ENCODE measurements at regions not wholly inside any gene's neighbourhood (a gene's known extent, or its start where the extent isn't known, plus 50 kb on each side); places are given as distances from the start of the nearest gene placed in this dataset.
"Not testable (repeated sequence)": the region's sequence is repeated elsewhere in the genome, so short reads cannot be mapped to it uniquely, and the experiment has no call there.

DNA sequence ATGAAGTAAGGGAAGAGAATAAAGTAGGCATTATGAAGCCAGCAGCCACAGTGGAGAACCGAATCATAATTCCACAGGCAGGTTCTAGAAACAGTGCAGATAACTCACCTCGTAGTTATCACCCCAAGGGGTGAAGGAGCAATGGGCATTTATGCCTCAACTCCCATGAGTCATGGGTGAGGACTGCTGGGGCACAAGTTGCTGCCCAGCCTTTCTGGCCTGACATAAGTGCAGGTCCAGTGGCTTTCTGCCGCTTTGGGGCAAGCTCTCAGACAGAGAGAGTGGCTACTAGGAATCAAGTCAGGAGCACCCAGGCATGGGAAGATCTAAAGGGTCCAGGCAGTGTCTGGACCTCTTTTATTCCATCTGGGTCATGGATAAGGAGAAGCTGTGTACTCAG is 149.8 kb downstream of the SUCLG1 start:
- H3K9me3 ChIP-seq (ENCODE audit: control insufficient read depth, insufficient read depth, low read length) = peaks cover 2% of the 10 kb centered on the region; the same call in 1 of the 2 replicates
- no peaks in the 10 kb centered on the region for H3K36me3 ChIP-seq (ENCODE audit: control insufficient read depth, insufficient read depth, low read length)
- H3K4me1 ChIP-seq (ENCODE audit: control insufficient read depth, insufficient read depth, low read length) = no peaks in the 10 kb centered on the region
- no peaks in the 10 kb centered on the region for H3K27me3 ChIP-seq (ENCODE audit: control insufficient read depth, insufficient read depth, low read length)
- WGBS (ENCODE audit: insufficient coverage, insufficient read length) = no CpG with 5 or more reads among the region's 3 CpGs
- H3K27ac ChIP-seq (ENCODE audit: low read length) = no peak overlapping the region
- H3K4me3 ChIP-seq (ENCODE audit: low read length) = no peak overlapping the region
- no peak for DNase-seq (ENCODE audit: low read depth, low spot score)

DNA sequence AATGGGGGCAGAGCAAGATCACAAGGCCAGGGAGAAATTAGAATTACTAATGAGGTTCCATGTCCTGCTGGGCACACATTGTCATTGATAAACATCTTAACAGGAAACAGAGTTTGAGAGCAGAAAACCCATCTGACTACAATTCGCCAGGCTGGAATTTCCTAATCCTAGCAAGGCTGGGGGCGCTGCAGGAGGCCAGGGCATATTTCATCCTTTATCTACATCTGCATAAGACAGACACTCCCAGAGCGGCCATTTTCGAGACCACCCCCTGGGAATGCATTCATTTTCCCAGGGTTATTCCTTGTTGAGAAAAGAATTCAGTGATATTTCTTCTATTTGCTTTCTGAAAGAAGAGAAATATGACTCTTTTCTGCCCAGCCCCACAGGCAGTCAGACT is 152.7 kb downstream of the SUCLG1 start:
- H3K27me3 ChIP-seq (ENCODE audit: control insufficient read depth, insufficient read depth, low read length) = no peaks in the 10 kb centered on the region; the same call in 1 of the 2 replicates
- H3K4me3 ChIP-seq (ENCODE audit: low read length) = no peak overlapping the region
- no peaks in the 10 kb centered on the region for H3K4me1 ChIP-seq (ENCODE audit: control insufficient read depth, insufficient read depth, low read length)
- WGBS (ENCODE audit: insufficient coverage, insufficient read length) = no CpG with 5 or more reads among the region's 4 CpGs
- DNase-seq (ENCODE audit: low read depth, low spot score) = no peak
- H3K9me3 ChIP-seq (ENCODE audit: control insufficient read depth, insufficient read depth, low read length) = peaks cover 2% of the 10 kb centered on the region; the same call in 1 of the 2 replicates
- H3K27ac ChIP-seq (ENCODE audit: low read length) = no peak overlapping the region
- H3K36me3 ChIP-seq (ENCODE audit: control insufficient read depth, insufficient read depth, low read length) = no peaks in the 10 kb centered on the region

DNA sequence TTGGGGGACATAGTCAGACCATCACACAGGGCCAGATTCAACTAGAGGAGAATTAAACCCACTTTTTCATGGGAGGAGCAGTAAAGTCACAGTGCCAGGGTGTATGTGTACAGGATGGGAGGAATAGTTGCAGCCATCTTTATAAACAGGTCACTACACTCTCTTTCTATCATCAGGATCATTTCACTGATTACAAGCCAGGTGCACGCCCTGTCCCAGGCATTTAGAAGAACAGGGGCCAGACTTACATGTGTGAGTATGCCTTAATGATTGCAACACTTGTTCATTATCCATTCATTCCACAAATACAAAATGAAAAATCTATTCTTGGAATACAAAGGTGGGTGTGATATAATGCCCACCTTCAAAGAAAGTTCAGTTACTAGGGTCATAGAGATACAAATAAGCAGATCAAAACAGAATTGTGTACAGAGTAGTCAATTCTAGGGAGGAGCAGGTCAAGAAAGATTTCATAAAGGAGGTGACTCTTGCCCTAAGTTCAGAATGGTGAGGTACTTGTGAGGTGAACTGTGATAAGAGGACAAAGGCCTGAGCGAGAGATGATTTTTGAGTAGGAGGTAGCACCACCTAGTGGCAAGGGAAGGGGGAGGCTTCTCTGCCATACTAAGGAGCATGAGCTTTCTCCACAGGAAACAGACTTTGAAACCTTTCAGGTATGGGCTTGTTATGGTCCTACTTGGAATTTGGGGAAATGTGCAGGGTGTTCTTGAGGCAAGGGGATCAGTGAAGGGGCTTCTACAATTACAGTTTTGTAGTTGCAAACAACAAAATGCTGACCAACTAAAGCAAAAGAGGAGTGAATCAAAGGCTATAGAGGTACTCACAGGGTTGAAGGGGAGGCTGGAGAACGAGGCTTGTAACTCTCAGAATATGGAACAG is 156.3 kb downstream of the SUCLG1 start:
- Histone ChIP-seq H3K36me3 (ENCODE audit: control insufficient read depth, insufficient read depth, low read length) (no peaks in the 10 kb centered on the region), H3K4me1 (ENCODE audit: control insufficient read depth, insufficient read depth, low read length) (no peaks in the 10 kb centered on the region), H3K27ac (ENCODE audit: low read length) (no peak overlapping the region), H3K27me3 (ENCODE audit: control insufficient read depth, insufficient read depth, low read length) (no peaks in the 10 kb centered on the region; the same call in 1 of the 2 replicates), H3K9me3 (ENCODE audit: control insufficient read depth, insufficient read depth, low read length) (peaks cover 2% of the 10 kb centered on the region; the same call in 1 of the 2 replicates), H3K4me3 (ENCODE audit: low read length) (no peak overlapping the region)
- DNase-seq (ENCODE audit: low read depth, low spot score) = peak; percentile 47
- WGBS (ENCODE audit: insufficient coverage, insufficient read length) = no CpG with 5 or more reads among the region's 3 CpGs

DNA sequence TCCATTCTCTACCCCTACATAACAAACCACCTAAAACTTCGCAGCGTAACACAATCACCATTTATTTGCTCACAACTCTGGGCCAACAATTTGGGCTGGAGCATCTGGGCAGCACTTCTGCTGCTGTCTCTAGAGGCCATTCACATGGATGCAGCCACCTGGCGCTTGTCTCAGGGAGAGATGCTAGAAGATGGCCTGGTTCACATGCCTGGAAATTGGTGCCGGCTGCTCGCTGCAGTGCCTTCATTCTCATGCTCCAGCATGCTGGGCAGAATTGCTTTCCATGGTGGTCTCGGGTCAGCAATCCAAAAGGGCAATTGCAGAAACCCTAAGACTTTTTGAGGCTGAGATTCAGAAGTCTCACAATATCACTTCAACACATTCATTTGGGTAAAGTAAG is 157.4 kb downstream of the SUCLG1 start:
- DNase-seq (ENCODE audit: low read depth, low spot score) = no peak
- H3K9me3 ChIP-seq (ENCODE audit: control insufficient read depth, insufficient read depth, low read length) = peaks cover 2% of the 10 kb centered on the region; the same call in 1 of the 2 replicates
- no peaks in the 10 kb centered on the region; the same call in 1 of the 2 replicates for H3K27me3 ChIP-seq (ENCODE audit: control insufficient read depth, insufficient read depth, low read length)
- no peak overlapping the region for H3K4me3 ChIP-seq (ENCODE audit: low read length)
- H3K27ac ChIP-seq (ENCODE audit: low read length) = no peak overlapping the region
- H3K4me1 ChIP-seq (ENCODE audit: control insufficient read depth, insufficient read depth, low read length) = no peaks in the 10 kb centered on the region
- 100% methylated on average over 2 of the region's 6 CpGs for WGBS (ENCODE audit: insufficient coverage, insufficient read length)
- H3K36me3 ChIP-seq (ENCODE audit: control insufficient read depth, insufficient read depth, low read length) = no peaks in the 10 kb centered on the region

DNA sequence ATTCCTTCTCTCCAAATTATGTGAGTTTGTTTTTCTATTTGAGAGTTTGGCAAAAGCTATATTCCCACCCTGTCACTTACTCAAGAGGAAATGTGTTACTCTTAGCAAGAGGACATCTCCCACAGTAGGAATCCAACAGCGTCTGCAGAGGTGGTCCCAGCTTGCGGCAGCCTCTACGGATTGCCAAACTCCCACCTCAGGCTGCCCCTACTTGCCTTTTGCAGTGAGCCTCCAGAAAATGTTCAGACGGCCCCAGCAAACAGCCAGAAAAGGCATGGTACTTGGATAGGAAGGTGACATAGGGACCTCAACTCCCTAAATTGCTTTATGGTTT is 158.4 kb downstream of the SUCLG1 start:
- no peak for DNase-seq (ENCODE audit: low read depth, low spot score)
- Histone ChIP-seq H3K27me3 (ENCODE audit: control insufficient read depth, insufficient read depth, low read length) (no peaks in the 10 kb centered on the region; the same call in 1 of the 2 replicates), H3K9me3 (ENCODE audit: control insufficient read depth, insufficient read depth, low read length) (no peaks in the 10 kb centered on the region; the same call in 1 of the 2 replicates), H3K27ac (ENCODE audit: low read length) (no peak overlapping the region), H3K36me3 (ENCODE audit: control insufficient read depth, insufficient read depth, low read length) (no peaks in the 10 kb centered on the region), H3K4me3 (ENCODE audit: low read length) (no peak overlapping the region), H3K4me1 (ENCODE audit: control insufficient read depth, insufficient read depth, low read length) (no peaks in the 10 kb centered on the region)
- no CpG with 5 or more reads among the region's 4 CpGs for WGBS (ENCODE audit: insufficient coverage, insufficient read length)

DNA sequence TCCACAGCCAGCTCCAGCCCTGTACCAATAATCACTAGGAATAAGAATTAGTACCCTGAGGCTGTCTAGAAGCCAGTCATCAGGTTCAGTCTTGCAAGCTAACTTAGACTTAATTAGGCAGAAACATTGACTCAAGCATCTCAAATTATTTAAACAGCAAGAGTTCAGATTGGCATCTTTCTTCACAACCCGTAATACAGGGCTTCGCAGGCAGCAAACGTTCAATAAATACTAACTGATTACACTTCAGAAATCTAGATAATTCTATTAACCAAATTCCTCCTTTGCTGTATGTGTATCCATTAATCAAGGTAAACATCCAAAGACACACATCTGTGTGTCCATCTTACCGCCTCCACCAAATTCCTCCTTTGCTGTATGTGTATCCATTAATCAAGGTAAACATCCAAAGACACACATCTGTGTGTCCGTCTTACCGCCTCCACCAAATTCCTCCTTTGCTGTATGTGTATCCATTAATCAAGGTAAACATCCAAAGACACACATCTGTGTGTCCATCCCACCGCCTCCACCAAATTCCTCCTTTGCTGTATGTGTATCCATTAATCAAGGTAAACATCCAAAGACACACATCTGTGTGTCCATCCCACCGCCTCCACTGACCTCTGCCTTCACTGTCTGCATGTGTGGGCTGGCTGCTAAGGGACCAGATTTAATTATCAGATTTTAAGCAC is 158.9 kb downstream of the SUCLG1 start:
- not testable (repeated sequence) for H3K4me3 ChIP-seq (ENCODE audit: low read length); H3K27me3 ChIP-seq (ENCODE audit: control insufficient read depth, insufficient read depth, low read length); DNase-seq (ENCODE audit: low read depth, low spot score); H3K4me1 ChIP-seq (ENCODE audit: control insufficient read depth, insufficient read depth, low read length); H3K9me3 ChIP-seq (ENCODE audit: control insufficient read depth, insufficient read depth, low read length); H3K27ac ChIP-seq (ENCODE audit: low read length); H3K36me3 ChIP-seq (ENCODE audit: control insufficient read depth, insufficient read depth, low read length)
- WGBS (ENCODE audit: insufficient coverage, insufficient read length) = no CpG with 5 or more reads among the region's 8 CpGs

DNA sequence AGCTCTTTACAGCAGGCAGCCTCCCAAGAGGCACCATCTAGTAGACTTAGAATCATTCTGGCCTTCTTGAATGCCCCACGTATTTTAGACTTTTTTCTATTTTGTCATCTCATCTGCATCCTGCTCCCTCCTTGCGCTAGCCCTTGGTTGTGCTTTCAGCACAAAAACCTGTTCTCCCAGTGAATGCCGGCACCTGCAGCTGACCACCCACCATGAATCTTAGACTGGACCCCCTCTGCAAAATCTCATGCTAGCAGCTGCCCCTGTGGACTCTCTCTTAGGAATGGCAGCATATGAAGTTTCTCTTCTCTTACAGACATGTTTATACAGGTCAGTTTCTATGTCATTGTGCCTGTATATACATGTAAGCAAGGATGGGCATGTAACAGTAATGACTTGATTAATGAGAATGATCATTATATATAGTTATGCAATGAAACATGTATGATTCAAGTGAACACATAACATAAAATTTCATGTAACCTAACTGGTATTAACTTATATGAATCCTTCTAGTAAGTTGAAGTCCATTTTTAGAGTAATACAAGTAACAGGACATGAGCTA is 159.8 kb downstream of the SUCLG1 start:
- DNase-seq (ENCODE audit: low read depth, low spot score) = no peak
- Histone ChIP-seq H3K36me3 (ENCODE audit: control insufficient read depth, insufficient read depth, low read length) (no peaks in the 10 kb centered on the region), H3K4me3 (ENCODE audit: low read length) (no peak overlapping the region), H3K4me1 (ENCODE audit: control insufficient read depth, insufficient read depth, low read length) (no peaks in the 10 kb centered on the region), H3K9me3 (ENCODE audit: control insufficient read depth, insufficient read depth, low read length) (no peaks in the 10 kb centered on the region), H3K27me3 (ENCODE audit: control insufficient read depth, insufficient read depth, low read length) (no peaks in the 10 kb centered on the region; the same call in 1 of the 2 replicates), H3K27ac (ENCODE audit: low read length) (no peak overlapping the region)
- WGBS (ENCODE audit: insufficient coverage, insufficient read length) = no CpG with 5 or more reads among the region's 3 CpGs

DNA sequence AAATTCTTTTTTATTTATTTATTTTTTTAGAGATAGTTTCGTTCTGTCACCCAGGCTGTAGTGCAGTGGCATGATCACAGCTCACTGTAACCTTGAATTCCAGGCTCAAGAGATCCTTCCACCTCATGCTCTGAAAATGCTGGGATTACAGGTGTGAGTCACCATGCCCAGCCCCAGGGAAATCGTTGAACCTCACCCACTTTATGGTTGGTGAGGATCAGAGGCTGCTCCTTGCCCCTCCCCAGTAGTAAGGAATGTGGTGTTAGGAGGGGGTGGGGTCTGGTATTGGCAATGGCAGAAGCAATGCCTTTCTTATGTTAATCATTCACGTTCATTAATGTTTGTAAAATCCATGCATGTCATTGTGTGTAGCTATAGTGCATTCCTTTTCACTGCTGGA is 161.9 kb downstream of the SUCLG1 start:
- no CpG with 5 or more reads among the region's 3 CpGs for WGBS (ENCODE audit: insufficient coverage, insufficient read length)
- H3K4me1 ChIP-seq (ENCODE audit: control insufficient read depth, insufficient read depth, low read length) = no peaks in the 10 kb centered on the region
- H3K27ac ChIP-seq (ENCODE audit: low read length) = no peak overlapping the region
- H3K9me3 ChIP-seq (ENCODE audit: control insufficient read depth, insufficient read depth, low read length) = no peaks in the 10 kb centered on the region
- no peaks in the 10 kb centered on the region for H3K36me3 ChIP-seq (ENCODE audit: control insufficient read depth, insufficient read depth, low read length)
- H3K4me3 ChIP-seq (ENCODE audit: low read length) = no peak overlapping the region
- no peaks in the 10 kb centered on the region for H3K27me3 ChIP-seq (ENCODE audit: control insufficient read depth, insufficient read depth, low read length)
- DNase-seq (ENCODE audit: low read depth, low spot score) = no peak

DNA sequence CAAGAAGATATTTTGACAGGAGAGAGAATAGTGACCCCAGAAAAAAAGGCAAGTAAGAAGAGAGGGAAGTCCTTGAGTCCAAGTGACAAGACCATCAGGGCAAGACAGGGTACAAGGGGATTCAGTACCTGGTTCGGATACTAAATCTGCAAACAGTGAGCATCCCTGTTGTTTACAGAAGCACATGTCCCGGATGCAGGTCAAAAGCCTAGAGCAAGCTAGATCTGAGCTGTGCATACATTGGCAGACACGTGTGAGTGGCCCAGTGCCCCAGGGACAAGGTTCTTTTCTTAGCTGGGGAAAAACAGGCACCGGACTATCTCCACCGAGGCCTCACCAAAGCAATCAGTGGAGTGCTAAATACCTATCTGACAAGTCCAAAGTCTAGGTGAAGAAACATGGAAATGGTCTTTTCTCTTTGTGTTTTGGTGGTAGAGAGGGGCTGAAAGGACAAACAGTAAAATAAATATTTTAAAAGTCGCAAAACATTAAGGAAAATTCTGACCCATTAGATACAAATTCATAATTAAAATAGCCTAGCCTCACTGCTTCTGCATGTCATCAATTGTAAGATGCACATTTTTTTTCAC is 165.2 kb downstream of the SUCLG1 start:
- DNase-seq (ENCODE audit: low read depth, low spot score) = no peak
- Histone ChIP-seq H3K9me3 (ENCODE audit: control insufficient read depth, insufficient read depth, low read length) (no peaks in the 10 kb centered on the region), H3K4me3 (ENCODE audit: low read length) (no peak overlapping the region), H3K36me3 (ENCODE audit: control insufficient read depth, insufficient read depth, low read length) (no peaks in the 10 kb centered on the region), H3K27ac (ENCODE audit: low read length) (no peak overlapping the region), H3K4me1 (ENCODE audit: control insufficient read depth, insufficient read depth, low read length) (no peaks in the 10 kb centered on the region), H3K27me3 (ENCODE audit: control insufficient read depth, insufficient read depth, low read length) (no peaks in the 10 kb centered on the region)
- no CpG with 5 or more reads among the region's 6 CpGs for WGBS (ENCODE audit: insufficient coverage, insufficient read length)

DNA sequence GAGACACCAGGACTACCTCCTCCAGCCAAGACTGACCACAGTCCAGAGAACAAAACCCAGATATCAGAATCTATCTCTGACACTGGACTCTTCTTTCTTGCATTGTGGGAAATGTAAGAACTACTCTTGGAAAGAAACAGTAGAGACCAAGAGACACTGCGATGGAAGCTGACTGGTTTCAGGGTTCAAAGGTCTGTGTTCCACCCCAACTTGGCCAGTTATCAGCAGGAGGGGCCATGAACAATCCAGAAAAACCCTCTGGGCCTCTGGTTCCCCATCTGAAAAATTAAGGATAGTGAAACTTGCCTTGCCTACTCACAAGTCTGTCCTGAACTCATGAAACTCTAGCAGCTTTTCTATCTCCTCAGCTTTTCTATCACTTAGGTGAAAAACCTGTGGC is 166.5 kb downstream of the SUCLG1 start:
- Histone ChIP-seq H3K27me3 (ENCODE audit: control insufficient read depth, insufficient read depth, low read length) (no peaks in the 10 kb centered on the region), H3K36me3 (ENCODE audit: control insufficient read depth, insufficient read depth, low read length) (no peaks in the 10 kb centered on the region), H3K27ac (ENCODE audit: low read length) (no peak overlapping the region), H3K9me3 (ENCODE audit: control insufficient read depth, insufficient read depth, low read length) (no peaks in the 10 kb centered on the region), H3K4me1 (ENCODE audit: control insufficient read depth, insufficient read depth, low read length) (no peaks in the 10 kb centered on the region), H3K4me3 (ENCODE audit: low read length) (no peak overlapping the region)
- DNase-seq (ENCODE audit: low read depth, low spot score) = no peak
- no CpG with 5 or more reads among the region's 1 CpG for whole genome bisulfite sequencing (ENCODE audit: insufficient coverage, insufficient read length)

Data from iPS DF 6.9 (cell line).